ENCODE measurements at regions not wholly inside any gene's neighbourhood (a gene's known extent, or its start where the extent isn't known, plus 50 kb on each side); places are given as distances from the start of the nearest gene placed in this dataset.

- H3K36me3 ChIP-seq (ENCODE audit: control insufficient read depth, low read length): no peaks in the 10 kb centered on the region
- no peaks in the 10 kb centered on the region for H3K9me3 ChIP-seq (ENCODE audit: control insufficient read depth, insufficient read depth, low read length)
- no peaks in the 10 kb centered on the region for H3K9me2 ChIP-seq (replicated peaks; ENCODE audit: control insufficient read depth, low read length)
- H3K4me2 ChIP-seq (ENCODE audit: low read length): no peak overlapping the region
- TF ChIP-seq EZH2phosphoT487 (IDR thresholded peaks at IDR 0.05; ENCODE audit: borderline replicate concordance, low read length): no peak
- TF ChIP-seq, protein P1, sequence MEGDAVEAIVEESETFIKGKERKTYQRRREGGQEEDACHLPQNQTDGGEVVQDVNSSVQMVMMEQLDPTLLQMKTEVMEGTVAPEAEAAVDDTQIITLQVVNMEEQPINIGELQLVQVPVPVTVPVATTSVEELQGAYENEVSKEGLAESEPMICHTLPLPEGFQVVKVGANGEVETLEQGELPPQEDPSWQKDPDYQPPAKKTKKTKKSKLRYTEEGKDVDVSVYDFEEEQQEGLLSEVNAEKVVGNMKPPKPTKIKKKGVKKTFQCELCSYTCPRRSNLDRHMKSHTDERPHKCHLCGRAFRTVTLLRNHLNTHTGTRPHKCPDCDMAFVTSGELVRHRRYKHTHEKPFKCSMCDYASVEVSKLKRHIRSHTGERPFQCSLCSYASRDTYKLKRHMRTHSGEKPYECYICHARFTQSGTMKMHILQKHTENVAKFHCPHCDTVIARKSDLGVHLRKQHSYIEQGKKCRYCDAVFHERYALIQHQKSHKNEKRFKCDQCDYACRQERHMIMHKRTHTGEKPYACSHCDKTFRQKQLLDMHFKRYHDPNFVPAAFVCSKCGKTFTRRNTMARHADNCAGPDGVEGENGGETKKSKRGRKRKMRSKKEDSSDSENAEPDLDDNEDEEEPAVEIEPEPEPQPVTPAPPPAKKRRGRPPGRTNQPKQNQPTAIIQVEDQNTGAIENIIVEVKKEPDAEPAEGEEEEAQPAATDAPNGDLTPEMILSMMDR (IDR thresholded peaks at IDR 0.05; ENCODE audit: low read depth, low read length, poor library complexity, severe bottlenecking): no peak
- H4K20me1 ChIP-seq (ENCODE audit: control insufficient read depth, insufficient read depth, low read depth, low read length): no peaks in the 10 kb centered on the region
- H3K79me2 ChIP-seq (ENCODE audit: control insufficient read depth, low read length): no peaks in the 10 kb centered on the region
- H3K4me3 ChIP-seq (ENCODE audit: low read length): no peak overlapping the region
- H3K27ac ChIP-seq (ENCODE audit: low read depth, low read length): no peak overlapping the region
- H3K27me3 ChIP-seq (ENCODE audit: control insufficient read depth, low read length): no peaks in the 10 kb centered on the region
- no peaks in the 10 kb centered on the region for H3K4me1 ChIP-seq (ENCODE audit: control insufficient read depth, low read length)
- H3F3A ChIP-seq (ENCODE audit: control insufficient read depth, insufficient read depth): no peaks in the 10 kb centered on the region
Observed at GRCh38 chr21:28358170-28358569, 634.5 kb downstream of the LTN1 start.

DNA sequence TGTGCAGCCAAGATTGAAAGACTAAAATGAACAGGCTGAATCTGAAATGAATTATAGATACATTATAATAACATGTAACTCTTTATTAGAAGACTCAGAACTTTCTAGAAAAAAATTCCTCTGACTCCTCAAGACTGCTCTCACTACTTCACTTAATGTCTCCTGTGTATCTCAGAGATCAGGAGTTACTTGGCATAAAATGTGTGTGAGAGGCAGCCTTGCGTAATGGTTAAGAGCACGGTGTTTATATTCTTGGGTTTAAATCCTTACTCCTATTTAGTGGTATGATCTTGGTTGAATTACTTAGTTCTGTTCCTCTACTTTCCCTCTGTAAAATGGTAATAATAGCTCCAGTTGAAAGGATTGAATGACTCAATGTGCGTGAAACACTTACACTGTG lies 634.9 kb downstream of the LTN1 start:
- TF ChIP-seq, protein P1 (IDR thresholded peaks at IDR 0.05; ENCODE audit: low read depth, low read length, poor library complexity, severe bottlenecking): no peak
- no peak for TF ChIP-seq EZH2phosphoT487 (IDR thresholded peaks at IDR 0.05; ENCODE audit: borderline replicate concordance, low read length)
- Histone ChIP-seq H3K27ac (ENCODE audit: low read depth, low read length) (no peak overlapping the region), H3K4me2 (ENCODE audit: low read length) (no peak overlapping the region)

DNA sequence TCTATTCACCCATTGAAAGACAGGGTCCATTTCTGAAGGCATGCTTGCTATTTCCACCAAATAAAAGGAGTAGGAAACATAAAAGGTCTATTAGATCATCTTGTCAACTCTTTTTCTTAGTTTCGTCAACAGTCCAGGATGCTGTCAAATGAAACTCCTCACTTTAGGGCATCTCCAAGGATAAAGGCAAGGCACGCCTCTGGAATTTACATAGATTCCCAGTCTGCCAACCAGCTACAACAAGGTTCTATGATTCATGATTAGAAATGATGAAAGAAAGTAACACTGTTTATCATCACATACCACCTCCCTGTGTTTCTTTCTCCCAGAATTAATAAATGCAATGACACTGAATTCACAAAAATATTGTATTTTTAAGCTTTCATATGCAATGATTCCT lies 636.3 kb downstream of the LTN1 start:
- no peaks in the 10 kb centered on the region for H3F3A ChIP-seq (ENCODE audit: control insufficient read depth, insufficient read depth)
- no peaks in the 10 kb centered on the region for H3K4me1 ChIP-seq (ENCODE audit: control insufficient read depth, low read length)
- no peaks in the 10 kb centered on the region for H3K79me2 ChIP-seq (ENCODE audit: control insufficient read depth, low read length)
- H3K9me2 ChIP-seq (replicated peaks; ENCODE audit: control insufficient read depth, low read length): no peaks in the 10 kb centered on the region
- H4K20me1 ChIP-seq (ENCODE audit: control insufficient read depth, insufficient read depth, low read depth, low read length): no peaks in the 10 kb centered on the region
- TF ChIP-seq, protein P1 (IDR thresholded peaks at IDR 0.05; ENCODE audit: low read depth, low read length, poor library complexity, severe bottlenecking): no peak
- no peak for TF ChIP-seq EZH2phosphoT487 (IDR thresholded peaks at IDR 0.05; ENCODE audit: borderline replicate concordance, low read length)
- H3K36me3 ChIP-seq (ENCODE audit: control insufficient read depth, low read length): no peaks in the 10 kb centered on the region
- H3K27ac ChIP-seq (ENCODE audit: low read depth, low read length): no peak overlapping the region
- no peaks in the 10 kb centered on the region for H3K9me3 ChIP-seq (ENCODE audit: control insufficient read depth, insufficient read depth, low read length)
- no peaks in the 10 kb centered on the region for H3K27me3 ChIP-seq (ENCODE audit: control insufficient read depth, low read length)
- no peak overlapping the region for H3K4me3 ChIP-seq (ENCODE audit: low read length)
- no peak overlapping the region for H3K4me2 ChIP-seq (ENCODE audit: low read length)

More for the DNA sequence above, 634.9 kb downstream of the LTN1 start:
- no peaks in the 10 kb centered on the region for H4K20me1 ChIP-seq (ENCODE audit: control insufficient read depth, insufficient read depth, low read depth, low read length)
- no peaks in the 10 kb centered on the region for H3K79me2 ChIP-seq (ENCODE audit: control insufficient read depth, low read length)
- H3K36me3 ChIP-seq (ENCODE audit: control insufficient read depth, low read length): no peaks in the 10 kb centered on the region
- H3K4me1 ChIP-seq (ENCODE audit: control insufficient read depth, low read length): no peaks in the 10 kb centered on the region
- H3K9me2 ChIP-seq (replicated peaks; ENCODE audit: control insufficient read depth, low read length): no peaks in the 10 kb centered on the region
- H3K4me3 ChIP-seq (ENCODE audit: low read length): no peak overlapping the region
- H3F3A ChIP-seq (ENCODE audit: control insufficient read depth, insufficient read depth): no peaks in the 10 kb centered on the region
- H3K27me3 ChIP-seq (ENCODE audit: control insufficient read depth, low read length): no peaks in the 10 kb centered on the region
- no peaks in the 10 kb centered on the region for H3K9me3 ChIP-seq (ENCODE audit: control insufficient read depth, insufficient read depth, low read length)

DNA sequence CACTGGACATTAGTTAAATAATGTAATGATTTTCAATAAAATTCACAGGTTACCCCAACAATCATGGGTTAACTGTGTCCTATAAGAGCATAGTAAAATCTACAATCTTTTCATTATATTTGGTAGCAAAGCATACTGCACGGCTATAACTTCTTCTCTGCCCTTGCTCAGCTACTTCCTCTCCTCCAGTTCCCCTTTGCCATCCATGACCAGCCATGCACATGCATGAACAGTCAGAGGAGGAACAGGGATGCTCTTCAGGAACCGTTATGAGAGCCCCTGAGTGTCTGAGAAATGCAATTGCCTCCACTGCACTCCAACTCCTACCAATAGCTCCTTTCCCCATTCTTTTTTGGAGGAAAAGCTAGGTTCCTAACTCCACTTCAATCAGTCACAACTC lies 646.7 kb downstream of the LTN1 start:
- Histone ChIP-seq H3K9me2 (replicated peaks; ENCODE audit: control insufficient read depth, low read length) (no peaks in the 10 kb centered on the region), H3K36me3 (ENCODE audit: control insufficient read depth, low read length) (no peaks in the 10 kb centered on the region), H3K4me1 (ENCODE audit: control insufficient read depth, low read length) (peaks cover 5% of the 10 kb centered on the region; the same call in 1 of the 2 replicates), H3K9me3 (ENCODE audit: control insufficient read depth, insufficient read depth, low read length) (no peaks in the 10 kb centered on the region), H3K79me2 (ENCODE audit: control insufficient read depth, low read length) (no peaks in the 10 kb centered on the region), H3K27ac (ENCODE audit: low read depth, low read length) (no peak overlapping the region), H3K4me3 (ENCODE audit: low read length) (no peak overlapping the region), H3F3A (ENCODE audit: control insufficient read depth, insufficient read depth) (no peaks in the 10 kb centered on the region), H3K4me2 (ENCODE audit: low read length) (no peak overlapping the region), H4K20me1 (ENCODE audit: control insufficient read depth, insufficient read depth, low read depth, low read length) (no peaks in the 10 kb centered on the region), H3K27me3 (ENCODE audit: control insufficient read depth, low read length) (no peaks in the 10 kb centered on the region)
- TF ChIP-seq, protein P1 (IDR thresholded peaks at IDR 0.05; ENCODE audit: low read depth, low read length, poor library complexity, severe bottlenecking): no peak
- no peak for TF ChIP-seq EZH2phosphoT487 (IDR thresholded peaks at IDR 0.05; ENCODE audit: borderline replicate concordance, low read length)
